T-helper 2 cell (primary cell): ENCODE measurements at regions not wholly inside any gene's neighbourhood (a gene's known extent, or its start where the extent isn't known, plus 50 kb on each side); places are given as distances from the start of the nearest gene placed in this dataset.
A peak's percentile ranks its signal among the peaks of the same experiment; 100 is the strongest.
"Not testable (repeated sequence)": the region's sequence is repeated elsewhere in the genome, so short reads cannot be mapped to it uniquely, and the experiment has no call there.

ENCODE experiments used
- DNase-seq, 5 experiments: peaks; one replicate each; pipeline versions ENCODE4 v3.0.0 to v3.0.0-alpha.2; 2012 to 2022

DNA sequence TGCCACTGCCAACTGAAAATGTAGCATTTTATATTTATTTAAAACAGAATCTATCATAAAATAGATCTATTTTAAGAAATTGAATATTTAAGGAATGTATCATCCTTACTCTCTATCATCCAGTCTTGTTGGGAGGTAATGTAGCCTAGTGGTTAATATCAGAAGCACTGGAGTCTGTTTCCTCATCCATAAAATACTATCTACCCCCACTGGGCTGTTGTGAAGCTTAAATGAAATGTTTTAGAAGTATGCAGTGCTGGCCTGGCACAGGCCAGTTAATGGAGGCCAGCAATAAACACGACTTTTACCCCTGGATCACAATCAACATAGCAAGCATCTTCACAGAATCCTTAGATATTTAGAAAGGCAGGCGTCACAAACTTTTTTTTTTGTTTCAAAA is 188.0 kb downstream of the CAND1 start:
- DNase-seq: no peak

DNA sequence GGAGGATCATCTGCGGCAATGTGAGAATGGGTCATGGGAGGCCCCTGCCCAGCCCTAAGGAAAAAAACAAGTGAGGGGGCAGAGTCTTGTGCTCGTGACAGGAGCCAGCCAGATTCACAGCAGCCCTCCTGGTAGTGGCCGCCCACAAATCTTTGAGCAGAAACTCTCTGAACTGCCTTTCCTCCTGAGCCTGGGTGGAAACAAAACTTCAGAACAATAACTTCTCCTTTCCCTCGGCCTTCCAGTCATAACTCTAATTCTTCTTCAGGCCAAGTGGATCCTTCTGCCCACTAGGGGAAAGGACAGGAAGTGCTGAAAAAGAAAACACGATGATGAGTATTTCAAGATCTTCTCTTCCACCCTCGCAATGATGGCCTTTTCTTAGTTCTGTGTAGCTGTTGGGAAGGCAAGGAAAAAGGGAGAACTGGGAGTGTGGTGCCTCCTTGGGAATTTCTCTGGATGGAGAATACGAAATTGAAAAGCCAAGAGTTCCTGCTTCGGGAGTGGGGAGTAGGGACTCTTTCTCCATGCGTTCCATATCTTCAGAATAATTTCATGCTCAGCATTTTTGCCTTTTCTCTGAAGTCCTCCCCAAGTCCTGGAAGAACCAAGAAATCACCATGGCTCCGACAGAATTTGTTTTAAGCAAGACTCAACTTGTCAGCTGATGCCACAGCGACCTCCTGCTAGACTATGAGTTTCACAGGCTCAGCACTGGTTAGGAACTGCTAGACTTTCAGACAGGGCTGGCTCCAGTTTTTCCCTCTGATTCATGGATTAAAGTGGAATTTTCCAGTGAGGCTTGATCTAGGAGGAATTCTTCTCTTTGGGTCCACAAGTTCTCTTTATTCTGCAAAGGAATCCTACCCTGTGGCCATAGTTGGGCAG is 188.9 kb downstream of the CAND1 start:
- no peak for DNase-seq

DNA sequence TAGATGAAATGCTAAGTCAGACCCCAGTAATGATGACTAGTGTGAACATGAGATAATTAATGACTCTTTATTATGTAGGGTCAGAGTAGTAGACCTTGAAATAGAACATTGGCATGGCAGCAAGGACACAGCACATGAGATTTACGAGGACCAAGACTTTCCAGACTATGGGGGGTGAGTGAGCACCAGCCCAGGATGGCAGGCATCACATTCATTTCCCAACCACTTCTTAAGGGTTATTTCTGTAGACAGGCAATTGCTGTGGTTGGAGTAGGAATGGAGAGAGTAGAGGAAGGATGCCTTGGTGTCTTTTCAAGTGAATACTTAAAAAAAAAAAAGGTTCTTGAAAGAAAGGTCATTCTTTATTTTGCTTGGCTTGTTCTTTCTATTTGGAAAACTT is 189.4 kb upstream of the DYRK2 start:
- DNase-seq: no peak

DNA sequence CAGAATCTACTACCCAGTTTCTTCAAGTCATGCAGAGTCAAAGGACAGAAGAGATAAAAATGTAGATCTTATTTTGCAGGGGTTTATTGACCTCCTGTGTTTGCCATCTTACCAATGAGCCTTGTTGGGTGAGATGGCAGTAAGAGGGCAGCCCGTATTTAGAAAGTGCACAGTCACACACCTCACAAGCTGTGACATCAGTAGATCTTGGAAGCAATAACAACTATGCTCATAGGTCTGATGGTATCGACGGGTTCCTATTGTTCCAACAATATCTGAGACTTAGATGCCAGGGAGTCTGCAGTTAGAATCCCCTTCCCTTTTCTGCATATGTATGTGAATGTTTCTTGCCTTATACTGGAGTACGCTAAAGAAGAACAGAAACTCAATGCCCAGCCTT is 189.0 kb upstream of the DYRK2 start:
- DNase-seq: no peak

DNA sequence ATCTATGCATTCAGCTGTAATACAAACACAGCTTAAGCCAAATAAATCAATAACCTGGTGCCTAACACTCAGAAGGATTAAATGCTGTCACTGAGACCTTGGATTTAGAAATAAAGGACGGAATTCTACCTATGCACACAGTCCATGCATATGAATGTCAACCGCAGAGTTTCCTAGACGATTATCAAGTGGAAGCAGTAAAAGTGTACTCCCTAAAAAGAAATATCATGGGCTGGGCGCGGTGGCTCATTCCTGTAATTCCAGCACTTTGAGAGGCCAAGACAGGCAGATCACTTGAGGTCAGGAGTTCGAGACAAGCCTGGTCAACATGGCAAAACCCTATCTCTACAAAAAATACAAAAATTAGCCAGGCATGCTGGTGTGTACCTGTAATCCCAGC is 188.2 kb upstream of the DYRK2 start:
- DNase-seq: no peak

DNA sequence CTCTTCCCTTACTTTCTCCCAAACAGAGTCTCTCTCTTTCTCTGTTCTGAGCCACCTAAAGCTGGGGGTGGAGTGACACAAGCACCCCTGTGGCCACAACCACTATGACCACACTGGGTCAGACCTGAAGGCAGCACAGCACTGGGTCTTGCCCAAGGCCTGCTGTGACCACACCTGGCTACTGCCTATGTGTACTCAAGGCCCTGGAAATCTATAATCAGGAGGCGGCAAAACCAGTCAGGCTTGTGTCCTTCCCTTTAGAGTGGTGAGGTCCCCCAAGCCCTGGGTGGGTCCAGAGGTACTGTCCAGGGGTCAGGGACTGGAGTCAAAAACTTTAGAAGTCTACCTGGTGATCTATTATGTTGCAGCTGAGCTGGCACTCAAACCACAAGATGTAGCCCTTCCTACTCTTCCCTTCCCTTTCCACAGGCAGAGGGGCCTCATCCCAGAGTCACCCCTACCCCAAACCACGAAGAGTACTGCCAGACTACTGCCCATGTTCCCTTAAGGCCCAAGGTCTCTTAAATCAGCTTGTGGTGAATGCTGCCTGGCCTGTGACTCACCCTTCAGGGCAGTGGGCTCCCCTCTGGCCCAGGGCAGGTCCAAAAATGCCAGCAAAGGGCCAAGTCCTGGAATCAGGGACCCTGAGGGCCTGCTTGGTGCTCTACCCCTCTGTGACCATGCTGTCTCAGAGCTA is 179.8 kb upstream of the DYRK2 start:
- no peak for DNase-seq

DNA sequence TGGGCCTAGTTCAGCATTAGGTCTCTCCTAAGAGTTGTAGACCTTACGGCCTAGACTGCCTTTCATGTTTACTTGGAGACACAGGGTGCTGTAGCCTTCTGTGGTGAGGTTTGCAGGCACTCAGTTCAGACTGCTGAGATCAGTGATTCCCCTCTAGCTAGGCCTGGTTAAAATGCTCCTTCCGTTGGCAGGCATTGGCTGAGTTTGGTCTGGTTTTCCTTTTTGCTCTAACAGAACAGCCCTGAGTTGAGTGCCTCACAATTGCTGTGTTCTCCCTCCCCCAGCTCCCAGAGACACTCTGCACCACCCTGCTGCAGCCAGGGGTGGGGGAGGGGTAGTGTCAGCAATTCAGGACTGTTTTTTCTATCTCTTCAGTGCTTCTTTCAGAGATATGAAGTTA is 178.9 kb upstream of the DYRK2 start:
- no peak for DNase-seq

DNA sequence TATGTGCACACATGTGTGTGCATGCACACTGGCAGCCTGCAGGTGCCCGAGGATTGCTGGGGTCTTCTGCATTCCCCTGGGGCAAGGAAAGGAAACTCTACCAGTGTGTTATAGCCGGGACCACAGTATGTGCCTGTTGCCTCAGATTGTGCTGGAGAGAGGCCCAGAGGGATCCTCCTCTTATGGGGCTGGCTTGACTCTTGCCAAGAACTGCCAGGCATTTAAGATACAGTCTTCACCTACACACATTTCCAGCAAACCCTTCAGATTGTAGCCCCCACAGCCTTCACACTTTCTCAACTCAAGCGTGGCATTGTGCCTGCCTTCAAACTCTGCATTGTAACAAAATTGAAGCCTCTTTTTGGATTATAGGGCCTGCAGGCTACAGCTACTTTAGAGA is 176.7 kb upstream of the DYRK2 start:
- DNase-seq: no peak

DNA sequence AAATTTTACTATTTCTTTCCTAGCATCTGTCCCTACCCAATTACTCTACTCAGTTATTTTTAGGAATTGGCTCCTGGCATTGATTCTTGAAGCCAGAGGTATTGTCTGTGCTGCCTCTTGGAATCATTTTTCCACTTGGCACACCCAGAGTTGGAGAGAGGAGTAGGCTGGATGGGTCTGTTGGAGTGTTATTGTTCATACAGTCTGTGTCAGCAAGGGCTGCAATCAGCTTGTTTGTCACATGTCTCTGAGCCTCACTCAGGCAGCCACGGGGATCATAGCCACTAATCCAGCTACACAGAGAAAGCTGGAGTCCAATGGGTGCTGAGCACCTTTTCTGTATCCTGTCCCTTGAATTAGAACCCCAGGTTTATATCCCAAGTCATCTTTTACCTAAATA is 176.0 kb upstream of the DYRK2 start:
- DNase-seq: no peak

DNA sequence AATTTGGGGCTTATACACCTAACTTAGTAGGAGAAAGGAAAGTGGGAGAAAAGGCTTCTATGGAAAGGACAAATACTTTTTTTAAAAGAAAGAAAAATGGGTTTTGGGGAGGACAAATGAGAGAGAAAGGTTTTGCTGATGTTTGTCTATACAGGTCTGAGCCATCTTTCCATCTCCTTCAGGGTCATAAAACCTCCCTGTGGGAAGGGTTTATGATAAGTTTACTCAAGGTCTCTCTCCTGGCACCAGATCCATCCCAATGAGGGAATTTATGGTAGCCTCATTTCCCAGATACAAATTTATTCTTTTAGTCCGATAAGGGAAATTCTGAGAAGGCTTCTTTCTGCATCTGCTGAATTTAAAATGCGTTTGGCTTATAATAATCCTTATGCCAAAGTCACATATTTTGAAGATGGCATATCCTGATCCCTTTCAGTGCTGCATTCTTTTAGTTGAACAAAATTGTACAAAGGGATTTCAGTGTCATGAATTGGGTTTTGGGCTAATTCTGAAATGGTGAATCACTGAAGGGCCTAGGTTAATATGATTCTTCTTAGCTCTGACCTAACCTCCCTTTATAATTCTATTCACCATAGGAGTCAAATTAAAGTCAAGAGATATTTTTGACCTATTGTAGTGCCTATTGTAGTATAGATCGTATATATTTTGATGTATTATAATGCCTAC is 173.5 kb upstream of the DYRK2 start:
- DNase-seq: no peak

DNA sequence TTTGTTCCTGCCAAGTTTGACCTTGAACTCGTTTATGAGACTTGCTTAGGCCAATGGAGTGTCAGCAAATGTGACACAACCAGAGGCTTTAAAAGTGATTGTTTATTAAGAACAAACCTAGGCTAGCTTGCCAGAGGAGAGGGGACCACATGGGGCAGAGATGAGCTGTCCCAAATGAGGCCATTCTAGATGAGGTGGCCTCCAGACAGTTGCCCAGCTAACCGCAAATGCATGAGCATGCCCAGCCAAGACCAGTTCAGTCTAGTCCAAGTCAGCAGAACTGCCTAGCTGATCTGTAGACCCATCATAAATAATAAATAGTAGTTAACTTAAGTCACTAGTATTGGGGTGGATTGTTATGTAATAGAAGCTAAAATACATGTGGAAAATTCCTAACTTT is 172.8 kb upstream of the DYRK2 start:
- no peak for DNase-seq

DNA sequence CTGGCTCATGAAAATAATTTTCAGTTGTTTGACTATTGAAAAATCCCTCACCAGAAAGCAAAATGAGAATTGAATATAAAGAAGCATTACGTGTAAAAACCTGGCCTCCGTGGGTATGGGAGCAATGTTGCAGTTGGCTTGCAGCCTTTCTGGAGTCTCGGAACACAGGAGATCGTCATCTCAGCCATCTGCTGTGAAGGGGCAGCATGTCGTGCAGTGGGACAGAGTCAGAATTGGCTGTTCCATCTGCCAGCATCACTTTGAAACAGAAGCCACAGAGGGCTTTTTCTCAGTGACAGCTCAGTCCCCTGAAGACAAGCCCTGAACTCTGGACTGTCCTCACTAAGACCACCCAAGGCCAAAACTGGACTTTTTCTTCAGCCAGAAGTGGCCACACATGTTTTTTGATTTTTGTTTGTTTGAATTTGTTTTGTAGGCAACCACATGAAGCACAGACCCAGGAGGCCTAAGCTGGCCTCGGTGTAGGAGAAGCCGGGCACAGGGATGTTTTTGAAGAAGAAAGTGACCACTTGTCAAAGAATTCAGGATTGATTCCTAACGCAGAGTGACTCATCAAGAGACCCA is 170.8 kb upstream of the DYRK2 start:
- no peak for DNase-seq

DNA sequence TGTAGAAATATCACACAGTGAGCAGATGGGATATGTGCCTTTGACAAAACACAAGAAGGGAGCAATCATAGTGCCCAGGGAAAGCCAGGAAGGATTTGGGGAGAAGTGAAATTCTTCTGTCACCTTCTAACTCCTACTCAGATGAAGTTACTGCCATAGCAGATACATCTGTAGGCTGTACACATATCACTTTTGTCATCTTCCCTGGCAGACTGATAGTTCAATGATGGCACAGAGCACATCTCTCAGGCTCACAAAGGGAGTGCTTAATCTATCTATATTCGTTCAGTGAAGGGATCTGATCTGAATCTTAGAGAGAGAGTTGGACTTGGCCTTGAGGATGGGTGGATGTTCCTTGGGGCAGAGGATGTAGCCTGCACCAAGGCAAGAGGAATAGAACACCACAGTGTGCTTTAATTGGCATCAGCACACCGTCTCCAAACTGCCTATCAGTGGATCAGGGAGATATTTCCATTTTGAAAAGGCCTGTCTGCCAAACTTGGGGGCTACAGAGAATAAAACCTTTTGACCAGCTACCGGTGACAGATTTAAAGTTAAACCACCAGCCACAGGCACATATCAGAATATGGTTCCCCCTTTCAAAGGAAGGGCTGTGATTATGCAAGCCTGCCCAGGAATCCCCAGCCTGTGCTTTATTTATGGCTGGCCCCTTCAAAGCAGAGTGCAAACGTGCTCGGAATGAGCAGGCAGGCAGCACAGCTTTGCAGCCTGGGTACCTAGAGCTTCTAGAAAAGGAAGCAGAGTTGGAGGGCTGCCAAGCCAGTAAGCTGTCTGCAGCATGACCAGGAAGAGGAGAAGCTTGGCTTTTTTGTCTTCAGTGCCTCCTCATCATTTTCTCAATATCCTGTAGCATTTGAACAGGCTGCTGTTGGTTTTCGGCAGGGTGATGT is 165.5 kb upstream of the DYRK2 start:
- DNase-seq: peak in 3 of 5 experiments; percentile 57 to 88 (median 70)

DNA sequence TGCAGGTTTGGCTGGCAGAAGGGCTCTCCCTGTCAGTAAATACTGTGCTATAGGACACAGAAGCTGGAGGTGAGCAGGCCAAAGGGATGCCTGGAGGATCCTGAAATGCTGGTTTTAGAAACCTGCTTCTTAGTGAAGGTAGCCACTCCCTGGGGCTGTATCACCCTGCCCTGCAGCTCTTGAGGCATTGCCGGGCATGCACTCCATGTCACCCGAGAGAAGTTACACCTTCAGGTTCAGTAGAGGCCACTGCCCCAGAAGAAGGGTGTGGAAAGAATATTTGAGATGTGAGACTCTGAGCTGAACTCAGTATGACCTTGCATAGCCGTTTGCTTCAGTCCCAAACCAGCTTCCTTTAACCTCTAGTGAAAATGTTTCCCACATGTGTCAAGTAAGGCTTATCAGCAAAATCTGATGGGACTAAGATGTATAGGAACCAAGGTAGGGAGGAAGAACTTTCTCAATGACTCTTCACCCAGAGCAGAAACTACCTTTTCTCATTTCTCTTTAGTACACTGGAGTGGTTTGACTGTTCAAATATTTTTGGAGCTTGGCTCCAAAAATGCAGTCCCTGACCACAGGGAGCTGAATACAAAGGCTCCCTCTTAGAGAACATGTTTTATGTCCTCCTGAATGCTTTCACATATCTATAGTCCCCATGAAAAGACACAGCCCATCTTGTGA is 164.5 kb upstream of the DYRK2 start:
- DNase-seq: no peak

DNA sequence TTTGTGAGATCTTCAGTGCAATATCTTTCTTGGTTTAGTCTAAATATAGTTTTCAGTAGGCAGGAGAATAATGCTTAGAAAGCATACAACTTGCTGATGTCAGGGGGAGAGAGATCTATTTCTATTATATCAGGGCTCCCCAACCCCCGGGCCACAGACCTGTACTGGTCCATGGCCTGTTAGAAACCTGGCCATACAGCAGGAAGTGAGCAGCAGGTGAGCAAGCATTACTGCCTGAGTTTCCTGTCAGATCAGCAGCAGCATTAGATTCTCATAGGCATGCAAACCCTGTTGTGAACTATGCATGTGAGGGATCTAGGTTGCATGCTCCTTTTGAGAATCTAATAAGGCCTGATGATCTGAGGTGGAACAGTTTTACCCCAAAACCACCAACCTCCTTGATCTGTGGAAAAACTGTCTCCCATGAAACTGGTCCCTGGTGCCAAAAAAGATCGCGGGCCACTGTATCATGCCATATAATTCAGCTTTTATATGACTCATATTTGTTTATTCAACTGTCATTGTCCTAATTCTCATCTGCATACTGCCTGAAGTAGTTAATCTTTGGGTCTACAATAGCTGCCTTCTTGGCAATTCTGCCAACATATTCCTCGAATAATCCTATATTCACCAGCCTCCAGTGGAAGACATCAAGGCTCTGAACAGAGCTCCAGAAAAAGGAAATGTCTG is 163.6 kb upstream of the DYRK2 start:
- peak in 1 of 5 experiments; percentile 44 for DNase-seq

DNA sequence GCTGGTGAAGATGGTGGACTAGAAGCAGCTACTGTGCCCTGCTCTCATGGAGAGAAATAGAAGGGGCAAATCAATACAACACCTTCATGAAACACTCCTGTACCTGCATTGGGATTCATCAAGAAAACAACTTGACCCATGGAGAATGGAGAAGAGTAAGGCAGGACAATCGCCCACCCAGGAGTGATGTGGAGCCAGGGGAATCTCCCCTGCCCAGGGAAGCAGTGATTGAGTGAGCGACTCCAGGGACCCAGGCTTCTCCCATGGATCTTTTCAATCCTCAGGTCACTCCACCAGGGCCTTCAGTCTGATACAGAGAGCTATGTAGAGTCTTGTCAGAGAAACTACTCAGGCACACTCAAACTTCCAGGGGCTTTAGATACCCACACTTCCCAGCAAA is 161.9 kb upstream of the DYRK2 start:
- DNase-seq: no peak

DNA sequence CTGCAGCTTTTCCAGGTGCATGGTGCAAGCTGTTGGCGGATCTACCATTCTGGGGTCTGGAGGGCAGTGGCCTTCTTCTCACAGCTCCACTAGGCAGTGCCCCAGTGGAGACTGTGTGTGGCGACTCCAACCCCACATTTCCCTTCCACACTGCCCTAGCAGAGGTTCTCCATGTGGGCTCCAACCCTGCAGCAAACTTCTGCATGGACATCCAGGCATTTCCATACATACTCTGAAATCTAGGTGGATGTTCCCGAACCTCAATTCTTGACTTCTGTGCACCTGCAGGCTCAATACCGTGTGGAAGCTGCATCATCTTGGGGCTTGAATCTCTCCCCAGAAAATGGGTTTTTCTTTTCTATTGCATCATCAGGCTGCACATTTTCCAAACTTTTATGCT is 160.2 kb upstream of the DYRK2 start:
- not testable (repeated sequence) for DNase-seq

DNA sequence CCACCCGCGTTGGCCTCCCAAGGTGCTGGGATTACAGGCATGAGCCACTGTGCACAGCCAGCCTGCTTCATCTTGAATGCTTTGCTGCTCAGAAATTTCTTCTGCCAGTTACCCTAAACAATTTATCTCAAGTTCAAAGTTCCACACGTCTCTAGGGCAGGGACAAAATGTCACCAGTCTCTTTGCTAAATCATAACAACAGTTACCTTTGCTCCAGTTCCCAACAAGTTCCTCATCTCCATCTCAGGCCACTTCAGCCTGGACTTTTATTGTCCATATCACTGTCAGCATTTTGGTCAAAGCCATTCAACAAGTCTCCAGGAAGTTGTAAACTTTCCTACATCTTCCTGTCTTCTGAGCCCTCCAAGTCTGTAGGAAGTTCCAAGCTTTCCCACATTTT is 159.5 kb upstream of the DYRK2 start:
- DNase-seq: no peak

DNA sequence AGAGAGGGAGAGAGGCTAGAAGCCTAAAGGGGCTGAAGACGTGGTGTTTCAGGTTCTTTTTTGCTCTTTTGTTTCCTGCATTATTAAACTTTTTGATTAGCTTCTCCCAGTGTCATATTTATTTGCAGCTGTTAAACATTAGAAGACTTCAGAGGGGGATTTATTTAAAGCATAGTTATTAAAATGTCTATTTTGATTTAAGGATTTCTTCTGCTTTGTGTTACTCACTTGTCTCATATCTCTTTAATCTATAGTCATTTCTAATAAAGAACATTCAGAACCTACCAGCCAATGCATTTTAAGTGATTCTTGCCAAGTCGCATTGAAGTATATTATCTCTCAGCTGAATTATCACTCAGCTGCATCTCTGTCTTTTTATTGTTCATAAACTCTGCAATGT is 152.0 kb upstream of the DYRK2 start:
- DNase-seq: no peak

DNA sequence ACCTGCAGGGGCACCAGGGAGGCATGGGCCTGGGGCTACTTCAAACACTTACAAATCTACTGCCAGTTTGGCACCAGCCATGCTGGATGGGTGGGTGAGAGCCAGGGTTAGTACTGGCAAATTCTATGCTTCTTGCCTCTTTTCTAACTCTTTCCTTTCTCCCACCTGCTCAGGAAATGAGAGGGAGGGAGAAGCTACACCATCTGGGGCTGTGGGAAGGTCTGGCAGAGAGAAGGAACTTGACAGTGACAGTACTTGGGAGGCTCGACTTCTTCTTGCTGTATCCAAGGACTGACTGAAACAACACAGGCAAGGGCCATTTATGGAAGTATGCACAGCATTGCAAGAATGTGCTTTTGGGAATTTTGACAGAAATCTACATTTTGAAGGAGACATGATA is 149.6 kb upstream of the DYRK2 start:
- no peak for DNase-seq

DNA sequence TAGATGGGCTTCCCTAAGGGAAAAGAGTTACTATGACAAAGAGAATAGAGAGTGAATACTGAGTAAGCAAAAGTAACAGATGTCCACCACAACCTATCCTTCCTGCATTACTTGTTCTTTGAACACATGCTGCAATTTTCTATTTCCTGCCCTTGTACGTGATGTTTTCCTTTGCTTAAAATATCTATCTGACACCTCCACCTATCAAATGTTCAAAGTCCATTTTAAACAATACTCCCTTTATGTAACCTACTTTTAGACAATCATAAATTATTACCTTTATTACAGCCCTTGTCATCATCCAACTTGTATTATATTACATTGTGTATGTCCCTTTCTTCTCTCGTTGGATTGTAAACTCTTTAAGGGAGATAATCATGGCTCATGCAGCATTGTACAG is 147.2 kb upstream of the DYRK2 start:
- DNase-seq: no peak
